G401.6 (cell line): ENCODE measurements at regions not wholly inside any gene's neighbourhood (a gene's known extent, or its start where the extent isn't known, plus 50 kb on each side); places are given as distances from the start of the nearest gene placed in this dataset.
"Not testable (repeated sequence)": the region's sequence is repeated elsewhere in the genome, so short reads cannot be mapped to it uniquely, and the experiment has no call there.

Experiments used
- FAIRE-seq: peaks from 2 replicates; lab custom pipeline; 2012; peaks lifted over from hg19 to GRCh38; lab: Jason Lieb, UNC

- no peak for FAIRE-seq
Observed at GRCh38 chr16:48997946-48998345, 283.7 kb downstream of the CBLN1 start.

DNA sequence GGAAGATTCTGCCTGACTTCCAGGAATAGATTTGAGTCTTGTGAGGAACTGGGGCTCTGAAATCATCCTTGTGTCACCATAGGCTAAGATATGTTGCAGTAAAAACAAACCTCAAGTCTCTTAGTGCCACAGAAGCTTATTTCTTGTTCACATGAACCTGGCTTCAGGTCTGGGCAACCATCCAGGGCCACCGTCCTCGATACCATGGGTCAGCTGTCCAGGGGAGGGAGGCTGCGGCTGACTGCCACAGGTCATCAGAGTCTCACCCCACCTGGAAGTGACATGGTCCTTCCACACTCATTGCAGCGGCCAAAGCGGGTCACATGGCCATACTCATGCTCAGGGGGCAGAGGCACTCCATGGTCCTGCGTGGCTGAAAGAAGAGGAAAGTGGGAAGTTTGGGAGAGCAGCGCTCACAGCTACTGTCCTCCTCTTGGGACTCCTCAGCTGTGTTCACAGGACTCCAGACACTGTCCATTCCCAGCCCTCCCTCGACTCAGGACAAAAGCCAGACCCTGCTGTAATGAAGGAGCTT is 284.5 kb downstream of the CBLN1 start:
- no peak for FAIRE-seq

- FAIRE-seq: no peak
Observed at GRCh38 chr16:48978501-48978900, 303.1 kb downstream of the CBLN1 start.

GRCh38 chr16:48972236-48972635 is 309.4 kb downstream of the CBLN1 start:
- FAIRE-seq: no peak

DNA sequence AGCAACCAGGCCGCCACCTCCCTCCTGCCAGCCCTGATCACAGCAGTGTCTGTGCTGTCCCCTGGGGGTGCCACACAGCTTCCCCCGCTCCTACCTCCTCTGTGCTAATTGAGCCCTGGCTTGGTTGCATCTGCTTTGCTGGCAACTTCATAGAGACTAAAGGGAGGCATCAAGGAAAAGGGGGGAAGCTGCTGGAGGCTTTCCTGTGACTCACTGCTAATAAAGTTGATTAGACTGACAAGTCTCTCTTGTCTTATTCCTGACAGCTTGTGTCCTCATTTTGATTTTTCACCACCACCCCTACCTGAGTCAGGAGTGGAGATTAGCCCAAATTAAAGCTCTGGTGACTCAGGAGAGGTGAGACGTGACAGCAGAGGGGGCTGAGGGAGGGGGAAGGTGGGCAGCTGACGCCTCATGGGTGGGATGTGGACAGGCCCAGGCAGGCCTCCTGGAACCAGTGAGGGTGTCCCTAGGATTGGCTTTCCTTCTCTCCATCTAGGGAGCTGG is 310.0 kb downstream of the CBLN1 start:
- no peak for FAIRE-seq

DNA sequence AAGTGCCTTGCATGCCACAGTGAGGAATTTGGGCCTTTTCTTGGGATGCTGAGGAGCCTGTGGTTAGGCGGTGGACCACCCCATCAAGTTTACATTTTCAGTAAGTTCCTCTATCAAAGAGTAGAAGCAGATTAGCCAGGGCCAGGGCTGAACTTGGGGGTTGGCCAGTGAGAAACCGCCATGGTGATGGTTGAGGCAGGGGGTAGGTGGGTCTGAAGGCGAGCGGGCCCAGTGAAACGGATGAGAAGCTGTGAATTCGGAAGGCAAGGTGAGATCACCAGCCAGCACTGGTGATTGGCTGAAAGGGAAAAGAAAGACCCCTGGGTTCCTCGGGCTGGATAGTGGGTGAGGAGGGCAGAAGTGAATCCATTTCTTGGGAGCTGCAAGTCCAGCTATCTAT is 311.4 kb downstream of the CBLN1 start:
- no peak for FAIRE-seq

- FAIRE-seq: no peak
Observed at GRCh38 chr16:48969611-48970010, 312.0 kb downstream of the CBLN1 start.

DNA sequence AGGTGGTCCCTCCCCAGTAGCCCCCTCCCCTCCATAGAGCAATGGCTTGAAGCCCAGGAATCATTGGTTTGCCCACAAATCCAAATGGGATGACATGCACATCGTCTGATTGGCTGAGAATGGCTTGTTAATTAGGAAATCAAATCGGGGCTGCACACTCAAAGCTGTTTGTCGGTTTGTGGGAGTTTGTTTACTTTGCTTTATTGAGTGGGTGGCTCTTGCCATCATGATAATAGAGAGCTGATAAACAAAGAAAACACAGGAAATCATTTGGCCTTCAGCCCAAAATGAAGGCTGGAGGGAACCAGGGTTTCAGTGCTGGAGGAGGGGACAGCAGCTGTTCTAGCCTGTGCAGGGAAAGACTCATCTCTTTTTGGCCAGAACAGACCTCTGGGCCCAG is 316.3 kb downstream of the CBLN1 start:
- FAIRE-seq: no peak

GRCh38 chr16:48963901-48964615 is 317.6 kb downstream of the CBLN1 start:
- no peak for FAIRE-seq

GRCh38 chr16:48963306-48963705 is 318.3 kb downstream of the CBLN1 start:
- no peak for FAIRE-seq

DNA sequence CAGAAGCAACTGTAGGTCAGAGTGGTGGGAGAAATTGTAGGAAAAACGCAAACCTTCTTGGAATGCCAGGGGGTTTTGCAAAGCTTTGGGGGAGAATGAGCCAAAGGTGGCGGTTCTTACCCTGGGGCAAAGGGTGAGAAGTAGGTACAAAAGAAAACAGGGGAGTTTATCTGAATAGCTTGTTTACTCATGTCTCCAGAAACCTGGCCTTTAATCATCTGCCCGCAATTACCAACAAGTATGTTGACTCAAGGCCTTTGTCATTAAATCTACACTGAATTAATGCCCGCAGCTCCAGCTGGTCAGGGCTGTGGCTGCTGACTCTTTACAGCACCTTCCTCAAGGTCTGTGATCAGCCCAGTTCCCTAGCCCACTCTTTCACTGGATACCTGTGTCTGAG is 320.1 kb downstream of the CBLN1 start:
- FAIRE-seq: no peak

DNA sequence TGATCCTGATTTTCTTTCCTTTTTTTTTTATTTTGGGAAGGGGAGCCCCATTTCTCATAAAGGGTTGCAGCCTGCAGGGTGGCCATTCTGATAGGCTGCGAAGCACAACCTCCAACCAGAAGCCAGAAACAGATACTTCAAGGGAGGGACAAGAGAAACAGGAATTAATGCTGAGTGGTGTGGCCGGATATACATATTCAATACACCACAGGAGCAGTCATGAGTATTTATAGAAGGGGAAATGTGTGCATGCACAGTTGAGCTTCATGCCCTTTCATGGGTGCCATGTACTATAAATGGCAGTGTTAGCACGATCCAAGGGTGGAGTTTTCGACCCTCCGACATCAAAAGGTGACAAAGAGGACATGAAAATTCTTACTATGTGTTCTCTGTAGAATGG is 320.8 kb downstream of the CBLN1 start:
- no peak for FAIRE-seq

GRCh38 chr16:48959747-48960146 is 321.9 kb downstream of the CBLN1 start:
- FAIRE-seq: no peak

GRCh38 chr16:48959204-48959603 is 322.4 kb downstream of the CBLN1 start:
- no peak for FAIRE-seq

- FAIRE-seq: no peak
Observed at GRCh38 chr16:48958681-48959080, 323.0 kb downstream of the CBLN1 start.

GRCh38 chr16:48956620-48957019 is 325.0 kb downstream of the CBLN1 start:
- FAIRE-seq: no peak

- no peak for FAIRE-seq
Observed at GRCh38 chr16:48955837-48956236, 325.8 kb downstream of the CBLN1 start.

GRCh38 chr16:48951621-48952125 is 330.0 kb downstream of the CBLN1 start:
- FAIRE-seq: not testable (repeated sequence)

DNA sequence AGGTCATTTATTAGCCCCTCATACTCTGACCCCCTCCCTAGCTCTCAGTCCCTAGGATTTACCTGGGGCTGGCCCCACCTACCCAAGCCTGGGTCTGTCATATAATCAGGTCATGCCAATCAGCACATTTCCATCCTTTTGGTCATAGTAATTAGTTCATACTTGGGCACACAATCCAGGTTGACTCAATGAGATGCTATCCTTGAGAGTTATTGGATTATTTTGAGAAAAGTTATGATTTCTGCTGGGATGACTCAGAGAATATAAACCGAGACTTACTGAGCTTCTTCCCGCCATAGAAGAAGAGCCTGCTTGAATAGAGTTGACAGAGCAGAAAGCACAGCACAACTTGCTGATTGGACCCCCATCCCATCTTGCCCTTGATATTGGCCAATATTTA is 331.5 kb downstream of the CBLN1 start:
- no peak for FAIRE-seq

- no peak for FAIRE-seq
Observed at GRCh38 chr16:48949636-48950035, 332.0 kb downstream of the CBLN1 start.

DNA sequence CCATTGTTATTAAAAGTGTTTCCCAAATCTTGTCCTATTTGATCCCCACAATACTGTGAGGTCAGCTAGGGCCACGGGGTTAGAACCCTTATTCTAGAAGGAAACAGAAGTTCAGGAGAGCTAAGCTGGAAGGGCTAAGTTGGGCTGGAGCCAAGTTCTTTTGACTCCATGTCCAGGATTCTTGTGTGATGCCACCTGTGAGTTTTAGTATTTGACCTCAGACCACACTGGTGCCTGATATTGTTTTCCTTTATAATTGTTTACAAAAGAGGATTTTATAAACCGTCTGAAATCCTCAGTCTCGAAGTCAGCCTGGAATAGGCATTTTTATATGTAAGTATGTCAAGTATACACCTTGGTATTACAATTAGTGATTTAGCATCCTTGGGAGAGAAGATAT is 332.7 kb downstream of the CBLN1 start:
- FAIRE-seq: no peak

DNA sequence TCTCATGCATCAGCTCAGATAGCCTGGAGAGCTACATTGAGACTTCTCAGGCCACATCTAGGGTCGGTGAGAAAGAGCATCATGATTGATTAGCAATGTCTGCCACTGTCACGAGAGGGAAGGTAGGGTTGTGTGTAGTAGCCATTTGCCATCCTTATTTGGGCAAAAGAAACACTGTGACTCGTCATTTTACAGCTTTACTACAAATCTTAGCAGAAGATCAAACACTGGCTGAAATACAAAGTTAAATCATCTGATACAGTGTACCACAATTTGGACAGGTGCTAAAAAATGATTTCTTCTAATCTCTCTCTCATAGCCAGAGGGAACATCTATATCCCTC is 334.3 kb downstream of the CBLN1 start:
- no peak for FAIRE-seq

DNA sequence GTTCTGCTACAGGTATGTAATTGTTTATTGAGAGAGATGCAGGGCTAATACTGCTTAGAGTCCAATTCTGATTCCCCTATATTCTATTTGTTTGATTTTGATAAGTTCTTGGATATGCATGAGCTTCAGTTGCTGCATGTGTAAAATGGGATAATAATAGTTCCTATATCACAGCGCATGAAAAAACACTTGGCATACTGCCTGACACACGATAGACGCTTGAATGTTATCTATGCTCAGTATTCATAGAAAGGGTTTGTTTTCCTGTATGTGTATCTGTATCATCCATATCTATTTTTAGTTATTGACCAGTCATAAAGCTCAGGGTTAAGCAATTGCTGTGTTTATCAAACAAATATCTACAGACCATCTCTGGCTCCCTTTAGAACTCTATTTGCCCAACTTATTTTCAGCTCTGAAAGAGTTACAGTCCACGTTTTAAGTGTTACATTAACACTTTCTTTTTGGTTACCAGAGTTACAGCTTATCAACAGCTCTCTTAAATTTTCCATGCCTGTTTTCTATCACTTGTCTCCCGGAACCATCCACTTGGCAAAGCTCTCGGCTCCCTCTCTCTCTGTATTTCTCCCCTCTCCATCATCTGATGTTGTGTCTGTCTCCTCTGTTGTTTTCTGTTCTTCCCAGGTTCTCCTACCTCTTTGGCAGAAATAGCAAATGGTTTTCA is 334.8 kb downstream of the CBLN1 start:
- no peak for FAIRE-seq

DNA sequence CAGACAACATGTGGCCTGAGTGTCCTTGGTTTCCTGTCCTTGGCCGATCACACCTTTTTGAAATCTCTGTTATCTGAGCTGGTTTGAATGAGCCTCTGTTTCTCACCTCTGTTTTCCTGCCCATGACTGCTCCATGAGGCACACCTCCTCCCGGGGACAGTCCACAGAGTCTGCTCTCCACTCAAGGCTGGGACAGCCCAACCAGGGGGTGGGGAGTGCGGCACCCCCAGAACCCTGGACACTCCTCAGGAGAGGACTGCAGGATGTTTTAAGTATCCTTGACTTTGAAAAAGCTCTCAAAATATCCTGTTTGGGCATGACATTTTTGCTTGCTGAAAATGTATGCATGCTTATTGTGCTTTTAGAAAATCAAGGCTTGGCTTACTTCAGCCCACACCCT is 333.0 kb upstream of the N4BP1 start:
- FAIRE-seq: no peak
